K562 (cell line): ENCODE measurements at regions not wholly inside any gene's neighbourhood (a gene's known extent, or its start where the extent isn't known, plus 50 kb on each side); places are given as distances from the start of the nearest gene placed in this dataset.

Source experiments
- CBX2 ChIP-seq: fragments of 200-600 bp; sonication (generic); IDR thresholded peaks from one replicate; pipeline ENCODE4 v1.6.1; 2012; ENCODE audit warnings: mild to moderate bottlenecking, low read length, inconsistent platforms; ENCODE audit not compliant: insufficient read depth, poor library complexity, severe bottlenecking
- ETV5 ChIP-seq: sonication (generic); formaldehyde crosslinking; IDR thresholded peaks from 2 replicates; pipeline ENCODE4 v1.4.0; 2020; ENCODE audit warnings: low read depth, mild to moderate bottlenecking, missing genetic modification reagents
- MTA1 ChIP-seq: fragments of 450-650 bp; IDR thresholded peaks from 2 replicates; pipeline ENCODE4 v1.6.1; 2017; ENCODE audit warnings: borderline replicate concordance
- NFIX ChIP-seq: fragments of 250-450 bp; sonication (Bioruptor Pico); IDR thresholded peaks from 2 replicates; pipeline ENCODE4 v1.4.0; 2020; ENCODE audit warnings: low read depth, mild to moderate bottlenecking, moderate library complexity
- POLR2A ChIP-seq: fragments of 450-650 bp; conservative IDR thresholded peaks from 2 replicates; pipeline ENCODE4 v1.6.1; 2016
- RNF2 ChIP-seq: sonication (generic); IDR thresholded peaks from 2 replicates; pipeline ENCODE4 v1.6.1; 2016
- SP1 ChIP-seq: sonication (generic); formaldehyde crosslinking; IDR thresholded peaks from 2 replicates; pipeline ENCODE4 v1.8.1; 2022; ENCODE audit warnings: mild to moderate bottlenecking, missing genetic modification reagents
- TBP ChIP-seq: optimal IDR thresholded peaks from 2 replicates; pipeline ENCODE3; 2011; ENCODE audit warnings: low read depth, low read length, improper control_type of control experiment
- WHSC1 ChIP-seq: IDR thresholded peaks from one replicate; pipeline ENCODE4 v1.6.1; 2012; ENCODE audit warnings: low read length, control low read depth, inconsistent platforms
- ZBTB1 ChIP-seq: sonication (generic); formaldehyde crosslinking; IDR thresholded peaks from 2 replicates; pipeline ENCODE4 v1.8.1; 2023; ENCODE audit warnings: missing genetic modification reagents, low read depth, mild to moderate bottlenecking, borderline replicate concordance
- ZBTB12 ChIP-seq: fragments of 250-450 bp; sonication (Bioruptor Pico); IDR thresholded peaks from 2 replicates; pipeline ENCODE4 v1.4.0; 2020
- ZFX ChIP-seq: sonication (generic); formaldehyde crosslinking; IDR thresholded peaks from 2 replicates; pipeline ENCODE4 v1.8.0; 2022; ENCODE audit warnings: mild to moderate bottlenecking, missing genetic modification reagents, moderate library complexity
- ZNF280A ChIP-seq: fragments of 450-650 bp; IDR thresholded peaks from 2 replicates; pipeline ENCODE4 v1.6.1; 2018; ENCODE audit warnings: mild to moderate bottlenecking, low read depth; ENCODE audit not compliant: partially characterized antibody
- ZNF449 ChIP-seq: fragments of 250-450 bp; sonication (Bioruptor Pico); IDR thresholded peaks from 2 replicates; pipeline ENCODE4 v1.8.0; 2022; ENCODE audit warnings: moderate library complexity, mild to moderate bottlenecking, inconsistent platforms
- ZNF551 ChIP-seq: fragments of 250-450 bp; sonication (Bioruptor Pico); IDR thresholded peaks from 2 replicates; pipeline ENCODE4 v1.5.0; 2021; ENCODE audit warnings: mild to moderate bottlenecking, moderate library complexity
- ZNF696 ChIP-seq: fragments of 250-450 bp; sonication (Bioruptor Pico); conservative IDR thresholded peaks from 2 replicates; pipeline ENCODE4 v1.4.0; 2020; ENCODE audit warnings: mild to moderate bottlenecking, moderate library complexity
- ZNF740 ChIP-seq, 3 experiments: fragments of 200-800 bp in 1 of 3; sonication (Bioruptor generic) in 1 of 3; sonication (generic) in 1 of 3; formaldehyde crosslinking in 1 of 3; IDR thresholded peaks; 2 replicates each; pipeline versions ENCODE4 v1.6.1 to v1.8.0; 2016 to 2022; ENCODE audit warnings: mild to moderate bottlenecking in 2 of 3, missing compliant biosample characterization in 2 of 3, missing genetic modification characterization in 2 of 3, missing genetic modification reagents in 1 of 3
- ZNF764 ChIP-seq: fragments of 250-450 bp; sonication (Bioruptor Pico); IDR thresholded peaks from 2 replicates; pipeline ENCODE4 v1.4.0; 2020; ENCODE audit warnings: low read depth, mild to moderate bottlenecking, moderate library complexity
- ZNF785 ChIP-seq: fragments of 250-450 bp; sonication (Bioruptor Pico); IDR thresholded peaks from 2 replicates; pipeline ENCODE4 v1.4.0; 2020; ENCODE audit warnings: mild to moderate bottlenecking
- TF ChIP-seq, protein P1 (sequence below): fragments of 450-650 bp; IDR thresholded peaks from 2 replicates; pipeline ENCODE4 v1.7.0; 2016; ENCODE audit warnings: borderline replicate concordance

GRCh38 chr1:222240536-222241181 lies 307.2 kb downstream of the HHIPL2 start (continued):
- TF ChIP-seq ZNF551 (CRISPR knock-in tag), result no peak
- no peak for TF ChIP-seq ZBTB1 (CRISPR knock-in tag)
- no peak for TF ChIP-seq RNF2
- no peak for TF ChIP-seq TBP
- no peak for TF ChIP-seq POLR2A
- TF ChIP-seq SP1 (CRISPR knock-in tag), result no peak
- no peak for TF ChIP-seq CBX2
- no peak for TF ChIP-seq ZNF740 (CRISPR knock-in tag; IDR thresholded peaks at IDR 0.05)
- TF ChIP-seq ZNF740 (tag; IDR thresholded peaks at IDR 0.05), result no peak
- TF ChIP-seq ZNF764, result no peak
- no peak for TF ChIP-seq NFIX (CRISPR knock-in tag)
- no peak for TF ChIP-seq ETV5 (CRISPR knock-in tag)
- TF ChIP-seq, protein P1, sequence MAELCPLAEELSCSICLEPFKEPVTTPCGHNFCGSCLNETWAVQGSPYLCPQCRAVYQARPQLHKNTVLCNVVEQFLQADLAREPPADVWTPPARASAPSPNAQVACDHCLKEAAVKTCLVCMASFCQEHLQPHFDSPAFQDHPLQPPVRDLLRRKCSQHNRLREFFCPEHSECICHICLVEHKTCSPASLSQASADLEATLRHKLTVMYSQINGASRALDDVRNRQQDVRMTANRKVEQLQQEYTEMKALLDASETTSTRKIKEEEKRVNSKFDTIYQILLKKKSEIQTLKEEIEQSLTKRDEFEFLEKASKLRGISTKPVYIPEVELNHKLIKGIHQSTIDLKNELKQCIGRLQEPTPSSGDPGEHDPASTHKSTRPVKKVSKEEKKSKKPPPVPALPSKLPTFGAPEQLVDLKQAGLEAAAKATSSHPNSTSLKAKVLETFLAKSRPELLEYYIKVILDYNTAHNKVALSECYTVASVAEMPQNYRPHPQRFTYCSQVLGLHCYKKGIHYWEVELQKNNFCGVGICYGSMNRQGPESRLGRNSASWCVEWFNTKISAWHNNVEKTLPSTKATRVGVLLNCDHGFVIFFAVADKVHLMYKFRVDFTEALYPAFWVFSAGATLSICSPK, result no peak
- TF ChIP-seq ZNF280A, result no peak
- TF ChIP-seq WHSC1, result no peak
- TF ChIP-seq ZBTB12 (CRISPR knock-in tag), result no peak
- TF ChIP-seq ZNF449 (CRISPR knock-in tag), result no peak
- TF ChIP-seq ZNF696 (CRISPR knock-in tag), result no peak
- no peak for TF ChIP-seq ZFX
- TF ChIP-seq ZNF785 (CRISPR knock-in tag), result no peak
- TF ChIP-seq MTA1, result no peak
